ENCODE measurements at regions not wholly inside any gene's neighbourhood (a gene's known extent, or its start where the extent isn't known, plus 50 kb on each side); places are given as distances from the start of the nearest gene placed in this dataset.

GRCh38 chr9:80521151-80521550, 949.4 kb downstream of the TLE4 start:
- TF ChIP-seq CTCF (IDR thresholded peaks at IDR 0.05) (no peak), POLR2A (IDR thresholded peaks at IDR 0.05) (no peak)
